ENCODE measurements at regions not wholly inside any gene's neighbourhood (a gene's known extent, or its start where the extent isn't known, plus 50 kb on each side); places are given as distances from the start of the nearest gene placed in this dataset.

DNA sequence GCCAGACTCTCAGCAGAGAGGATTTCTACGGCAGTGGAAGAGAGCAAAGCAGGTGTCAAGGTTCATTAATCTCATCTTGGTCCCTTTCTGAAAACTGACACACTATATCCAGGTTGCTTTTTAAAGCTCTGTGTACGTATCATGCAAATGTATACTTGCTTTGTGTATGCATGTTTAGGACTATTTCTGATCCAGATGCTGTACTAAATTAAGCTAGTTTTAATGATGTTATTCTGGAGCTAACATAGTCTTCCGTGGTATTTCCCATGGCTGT lies 59.2 kb upstream of the SNX9 start:
- H3K27me3 ChIP-seq = no peaks in the 10 kb centered on the region
- no peaks in the 10 kb centered on the region for H3K9me3 ChIP-seq
- no peak for TF ChIP-seq POLR2A (IDR thresholded peaks at IDR 0.05)
- TF ChIP-seq, protein P1, sequence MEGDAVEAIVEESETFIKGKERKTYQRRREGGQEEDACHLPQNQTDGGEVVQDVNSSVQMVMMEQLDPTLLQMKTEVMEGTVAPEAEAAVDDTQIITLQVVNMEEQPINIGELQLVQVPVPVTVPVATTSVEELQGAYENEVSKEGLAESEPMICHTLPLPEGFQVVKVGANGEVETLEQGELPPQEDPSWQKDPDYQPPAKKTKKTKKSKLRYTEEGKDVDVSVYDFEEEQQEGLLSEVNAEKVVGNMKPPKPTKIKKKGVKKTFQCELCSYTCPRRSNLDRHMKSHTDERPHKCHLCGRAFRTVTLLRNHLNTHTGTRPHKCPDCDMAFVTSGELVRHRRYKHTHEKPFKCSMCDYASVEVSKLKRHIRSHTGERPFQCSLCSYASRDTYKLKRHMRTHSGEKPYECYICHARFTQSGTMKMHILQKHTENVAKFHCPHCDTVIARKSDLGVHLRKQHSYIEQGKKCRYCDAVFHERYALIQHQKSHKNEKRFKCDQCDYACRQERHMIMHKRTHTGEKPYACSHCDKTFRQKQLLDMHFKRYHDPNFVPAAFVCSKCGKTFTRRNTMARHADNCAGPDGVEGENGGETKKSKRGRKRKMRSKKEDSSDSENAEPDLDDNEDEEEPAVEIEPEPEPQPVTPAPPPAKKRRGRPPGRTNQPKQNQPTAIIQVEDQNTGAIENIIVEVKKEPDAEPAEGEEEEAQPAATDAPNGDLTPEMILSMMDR (IDR thresholded peaks at IDR 0.05) = no peak
- DNase-seq = no peak
- no peaks in the 10 kb centered on the region for H3K36me3 ChIP-seq
- peaks cover 23 to 52% of the 10 kb centered on the region in 2 donors for H3K4me1 ChIP-seq
- no peak overlapping the region for H3K4me3 ChIP-seq
- intact Hi-C loops (cut with DNase I; ENCODE audit: low total_unique reads) = no loop called here
- peak overlapping the region; percentile 88 to 91 for H3K27ac ChIP-seq

DNA sequence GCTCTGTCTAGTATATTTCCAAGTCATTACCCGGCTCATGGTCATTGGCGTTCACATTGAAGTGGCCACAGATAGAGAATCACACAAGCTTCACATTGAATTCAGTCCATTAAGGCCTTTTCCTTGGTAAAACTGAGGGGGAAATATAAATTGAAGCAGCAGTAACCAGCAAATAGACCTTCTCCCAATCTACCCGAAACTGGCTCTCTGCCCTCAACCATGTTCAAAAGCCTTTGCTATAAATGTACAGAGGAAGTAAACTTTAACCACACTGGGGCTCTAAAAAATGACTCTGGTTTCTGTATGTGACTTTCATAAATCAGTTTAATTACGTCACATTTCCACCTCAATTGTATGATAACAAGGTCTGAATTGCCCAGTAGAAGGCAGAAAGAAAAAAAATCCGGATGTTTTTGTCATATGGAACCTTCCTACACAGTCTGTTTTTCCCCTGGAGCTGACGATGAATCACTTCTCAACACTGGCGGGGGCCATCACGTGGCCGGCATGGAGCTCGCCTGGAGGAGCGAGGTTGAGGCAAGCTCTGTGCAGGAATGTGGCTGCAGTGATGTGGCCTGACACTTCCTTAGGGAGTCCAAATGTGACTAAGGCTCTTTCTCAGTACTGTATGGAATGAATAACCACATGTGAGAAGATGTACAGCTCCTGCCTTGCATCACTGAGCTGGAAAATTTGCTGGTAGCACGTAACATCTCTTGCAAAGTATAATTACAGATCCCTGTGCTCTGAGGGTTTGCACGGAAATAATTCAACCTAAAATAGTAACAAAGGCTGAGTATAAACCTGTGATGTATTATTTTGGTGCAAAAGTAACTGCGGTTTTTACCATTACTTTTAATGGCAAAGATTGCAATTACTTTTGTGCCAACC lies 58.6 kb upstream of the SNX9 start:
- DNase-seq = peak; percentile 84 to 90
- Histone ChIP-seq H3K27me3 (no peaks in the 10 kb centered on the region), H3K9me3 (no peaks in the 10 kb centered on the region), H3K4me3 (no peak overlapping the region), H3K27ac (peak overlapping the region; percentile 88 to 91), H3K36me3 (no peaks in the 10 kb centered on the region), H3K4me1 (peaks cover 23 to 52% of the 10 kb centered on the region in 2 donors)
- intact Hi-C loops (cut with DNase I; ENCODE audit: low total_unique reads) = no loop called here
- TF ChIP-seq POLR2A (IDR thresholded peaks at IDR 0.05) = no peak
- TF ChIP-seq, protein P1 (IDR thresholded peaks at IDR 0.05) = no peak

- H3K36me3 ChIP-seq = no peaks in the 10 kb centered on the region
- no peak for DNase-seq
- TF ChIP-seq, protein P1 (IDR thresholded peaks at IDR 0.05) = no peak
- TF ChIP-seq POLR2A (IDR thresholded peaks at IDR 0.05) = no peak
- H3K27me3 ChIP-seq = no peaks in the 10 kb centered on the region
- intact Hi-C loops (cut with DNase I; ENCODE audit: low total_unique reads) = no loop called here
- peak overlapping the region in 1 of 2 donors; percentile 91 for H3K27ac ChIP-seq
- peaks cover 14 to 27% of the 10 kb centered on the region in 2 donors for H3K4me1 ChIP-seq
- H3K4me3 ChIP-seq = no peak overlapping the region
- H3K9me3 ChIP-seq = no peaks in the 10 kb centered on the region
These were observed 55.9 kb upstream of the SNX9 start for GRCh38 chr6:157766901-157767774.

- Histone ChIP-seq H3K36me3 (no peaks in the 10 kb centered on the region), H3K4me3 (no peak overlapping the region), H3K27ac (peak overlapping the region in 1 of 2 donors; percentile 19), H3K27me3 (no peaks in the 10 kb centered on the region), H3K9me3 (no peaks in the 10 kb centered on the region), H3K4me1 (peaks cover 8 to 21% of the 10 kb centered on the region in 2 donors)
- no peak for DNase-seq
- no peak for TF ChIP-seq POLR2A (IDR thresholded peaks at IDR 0.05)
- TF ChIP-seq, protein P1 (IDR thresholded peaks at IDR 0.05) = no peak
- intact Hi-C loops (cut with DNase I; ENCODE audit: low total_unique reads) = no loop called here
These were observed 55.3 kb upstream of the SNX9 start for GRCh38 chr6:157767775-157768156.

GRCh38 chr6:157768304-157768703 lies 54.7 kb upstream of the SNX9 start:
- intact Hi-C loops (cut with DNase I; ENCODE audit: low total_unique reads) = no loop called here
- Histone ChIP-seq H3K4me3 (no peak overlapping the region), H3K9me3 (no peaks in the 10 kb centered on the region), H3K27me3 (no peaks in the 10 kb centered on the region), H3K4me1 (peaks cover 4 to 15% of the 10 kb centered on the region in 2 donors), H3K27ac (peak overlapping the region in 1 of 2 donors; percentile 19), H3K36me3 (no peaks in the 10 kb centered on the region)
- TF ChIP-seq, protein P1 (IDR thresholded peaks at IDR 0.05) = no peak
- TF ChIP-seq POLR2A (IDR thresholded peaks at IDR 0.05) = no peak
- DNase-seq = no peak

Measured in uterus (tissue), 3 donors.